IMR-90 (cell line): ENCODE measurements at regions not wholly inside any gene's neighbourhood (a gene's known extent, or its start where the extent isn't known, plus 50 kb on each side); places are given as distances from the start of the nearest gene placed in this dataset.

ENCODE experiments used
- ATAC-seq: fragments of 200-7000 bp; cut with Tn5 transposase; 2 replicates; pipeline ENCODE4 v1.9.1; 2020; ENCODE audit warnings: low read depth, mild to moderate bottlenecking, moderate library complexity
- BruUV-seq: library from RNA; stranded (reverse); fragments of 400-500 nt; replicated peaks from 2 replicates; lab custom pipeline; 2021; lab: Mats Ljungman, UMichigan
- CTCF ChIA-PET: fragments of 300-600 bp; formaldehyde crosslinking; extraction: SDS; loops from one replicate; lab custom pipeline; 2021; ENCODE audit warnings: antibody characterized with exemption; lab: Yijun Ruan, JAX
- POLR2A ChIA-PET: fragments of 300-600 bp; sonication (Branson Sonifier 250); formaldehyde crosslinking; loops from one replicate; lab custom pipeline; 2022; ENCODE audit warnings: antibody characterized with exemption; ENCODE audit not compliant: unreplicated experiment; lab: Charles Lee
- DNase-seq: peaks from one replicate; pipeline ENCODE4 v3.0.0; 2013
- H2AFZ ChIP-seq: replicated peaks from 2 replicates; pipeline ENCODE3; 2013; ENCODE audit warnings: low read length, mild to moderate bottlenecking; ENCODE audit not compliant: poor library complexity
- H2AK5ac ChIP-seq: 2 replicates; pipeline ENCODE4 v1.6.1; 2013; ENCODE audit warnings: low read depth, low read length, inconsistent platforms
- H2AK9ac ChIP-seq: replicated peaks from 2 replicates; pipeline ENCODE3; 2013; ENCODE audit warnings: mild to moderate bottlenecking, low read depth, low read length, moderate library complexity; ENCODE audit not compliant: poor library complexity
- H2BK120ac ChIP-seq: 2 replicates; pipeline ENCODE4 v1.6.1; 2013; ENCODE audit warnings: low read depth, low read length, inconsistent platforms
- H2BK15ac ChIP-seq: 3 replicates; pipeline ENCODE4 v1.6.1; 2013; ENCODE audit warnings: low read depth, low read length, inconsistent platforms
- H2BK20ac ChIP-seq: 2 replicates; pipeline ENCODE4 v1.6.1; 2013; ENCODE audit warnings: low read depth, mild to moderate bottlenecking, inconsistent platforms, low read length, moderate library complexity
- H2BK5ac ChIP-seq: 2 replicates; pipeline ENCODE4 v1.6.1; 2013; ENCODE audit warnings: mild to moderate bottlenecking, low read depth, low read length, inconsistent platforms; ENCODE audit not compliant: poor library complexity, severe bottlenecking
- H3K14ac ChIP-seq: replicated peaks from 2 replicates; pipeline ENCODE4 v1.6.1; 2013; ENCODE audit warnings: low read depth, low read length, inconsistent platforms
- H3K18ac ChIP-seq: 2 replicates; pipeline ENCODE4 v1.6.1; 2013; ENCODE audit warnings: low read depth, low read length, control low read depth
- H3K23ac ChIP-seq: 2 replicates; pipeline ENCODE4 v1.6.1; 2013; ENCODE audit warnings: low read depth, low read length, inconsistent platforms
- H3K27ac ChIP-seq: 2 replicates; pipeline ENCODE4 v1.5.1; 2013; ENCODE audit warnings: mild to moderate bottlenecking, control low read depth, low read length; ENCODE audit not compliant: insufficient read depth
- H3K27me3 ChIP-seq: 2 replicates; pipeline ENCODE4 v1.6.1; 2013; ENCODE audit warnings: low read length; ENCODE audit not compliant: control insufficient read depth, insufficient read depth
- H3K36me3 ChIP-seq: 2 replicates; pipeline ENCODE4 v1.6.1; 2013; ENCODE audit warnings: low read length, mixed read lengths; ENCODE audit not compliant: control insufficient read depth, insufficient read depth
- H3K4ac ChIP-seq: 2 replicates; pipeline ENCODE4 v1.6.1; 2013; ENCODE audit warnings: low read depth, low read length, inconsistent platforms
- H3K4me1 ChIP-seq: 2 replicates; pipeline ENCODE4 v1.6.1; 2013; ENCODE audit warnings: low read length, mixed read lengths; ENCODE audit not compliant: control insufficient read depth, insufficient read depth
- H3K4me2 ChIP-seq: 2 replicates; pipeline ENCODE4 v1.6.1; 2013; ENCODE audit warnings: low read depth, mild to moderate bottlenecking, control low read depth, low read length, moderate library complexity
- H3K4me3 ChIP-seq: 2 replicates; pipeline ENCODE4 v1.5.1; 2013; ENCODE audit warnings: low read depth, mild to moderate bottlenecking, control low read depth, low read length, moderate library complexity; ENCODE audit not compliant: insufficient read depth
- H3K56ac ChIP-seq: 2 replicates; pipeline ENCODE4 v1.6.1; 2013; ENCODE audit warnings: low read length, inconsistent platforms; ENCODE audit not compliant: insufficient read depth; ENCODE audit errors: extremely low read depth
- H3K79me1 ChIP-seq, 2 experiments: 2 replicates each; pipeline ENCODE4 v1.6.1; 2013; ENCODE audit warnings: low read length in 2 of 2, inconsistent platforms in 1 of 2, low read depth in 1 of 2
- H3K9ac ChIP-seq: 2 replicates; pipeline ENCODE4 v1.6.1; 2013; ENCODE audit warnings: low read depth, low read length, control low read depth
- H3K9me1 ChIP-seq: 2 replicates; pipeline ENCODE4 v1.6.1; 2013; ENCODE audit warnings: low read length, inconsistent platforms; ENCODE audit not compliant: insufficient read depth
- H3K9me3 ChIP-seq: 2 replicates; pipeline ENCODE4 v1.6.1; 2013; ENCODE audit warnings: low read length; ENCODE audit not compliant: control insufficient read depth, insufficient read depth
- H4K20me1 ChIP-seq: 2 replicates; pipeline ENCODE4 v1.6.1; 2013; ENCODE audit warnings: low read length, inconsistent platforms; ENCODE audit not compliant: insufficient read depth
- H4K5ac ChIP-seq: 2 replicates; pipeline ENCODE4 v1.6.1; 2013; ENCODE audit warnings: mild to moderate bottlenecking, low read depth, low read length, control low read depth
- H4K8ac ChIP-seq, 2 experiments: 2 replicates each; pipeline ENCODE4 v1.6.1; 2013; ENCODE audit warnings: low read depth in 2 of 2, low read length in 2 of 2, control low read depth in 1 of 2, inconsistent platforms in 1 of 2
- H4K91ac ChIP-seq: 2 replicates; pipeline ENCODE4 v1.6.1; 2013; ENCODE audit warnings: low read depth, low read length, inconsistent platforms; ENCODE audit not compliant: insufficient read depth
- MAFK ChIP-seq: IDR thresholded peaks from 2 replicates; pipeline ENCODE4 v1.6.1; 2012; ENCODE audit warnings: low read depth, low read length, improper control_type of control experiment
- SMC3 ChIP-seq: fragments of 150-350 bp; IDR thresholded peaks from 2 replicates; pipeline ENCODE4 v1.6.1; 2016; ENCODE audit warnings: low read depth, mild to moderate bottlenecking, antibody characterized with exemption, low read length, moderate library complexity
- WGBS, 2 experiments: methylation state at CpG; one replicate each; pipeline versions ENCODE4 v1.1.5 to v1.1.7; 2013; ENCODE audit warnings: missing lambda C conversion rate in 2 of 2; ENCODE audit not compliant: insufficient read length in 1 of 2; ENCODE audit errors: extremely low coverage in 2 of 2; 5-methylcytosine and 5-hydroxymethylcytosine counted together
- dilution Hi-C: fragments of 300-500 bp; cut with HindIII; formaldehyde crosslinking; loops from one replicate; pipeline ENCODE4 v1.14.3; 2018; ENCODE audit warnings: low sequenced_read_pairs; ENCODE audit not compliant: unreplicated experiment
- in situ Hi-C: fragments of 300-500 bp; cut with MboI; formaldehyde crosslinking; loops from 3 replicates; pipeline ENCODE4 v1.14.3; 2019; ENCODE audit warnings: low sequenced_read_pairs, inconsistent platforms, mixed read lengths
- intact Hi-C: fragments of 100-400 bp; cut with micrococcal nuclease; formaldehyde crosslinking; loops from 2 replicates; pipeline ENCODE4 v1.10.0; 2022

GRCh38 chr13:59247171-59247570 is 916.6 kb downstream of the DIAPH3 start:
- H3K23ac ChIP-seq, result no peak overlapping the region
- H2BK15ac ChIP-seq, result no peak overlapping the region
- no peak overlapping the region for H4K91ac ChIP-seq
- ChIA-PET POLR2A (no interaction called here), CTCF (no interaction called here)
- H3K9me3 ChIP-seq, result no peaks in the 10 kb centered on the region
- no peak overlapping the region for H4K5ac ChIP-seq
- no peaks in the 10 kb centered on the region for H3K79me1 ChIP-seq
- H3K18ac ChIP-seq, result no peak overlapping the region
- H2BK20ac ChIP-seq, result no peak overlapping the region
- dilution Hi-C loops, result no loop called here
- no peak for ATAC-seq
- no CpG with 5 or more reads among the region's 5 CpGs for WGBS, 2 experiments
- no peak overlapping the region for H2AFZ ChIP-seq
- BruUV-seq, result no TSS peak
- no peaks in the 10 kb centered on the region for H4K20me1 ChIP-seq
- H2BK120ac ChIP-seq, result no peak overlapping the region
- intact Hi-C loops, result no loop called here
- H2AK9ac ChIP-seq, result no peak overlapping the region
- H3K56ac ChIP-seq, result no peak overlapping the region
- DNase-seq, result no peak
- no peak overlapping the region for H2AK5ac ChIP-seq
- no peaks in the 10 kb centered on the region for H3K36me3 ChIP-seq
- in situ Hi-C loops, result no loop called here
- TF ChIP-seq SMC3 (no peak), MAFK (no peak)
- no peaks in the 10 kb centered on the region for H3K9me1 ChIP-seq
- no peak overlapping the region for H3K9ac ChIP-seq
- no peaks in the 10 kb centered on the region for H3K4me1 ChIP-seq
- no peak overlapping the region for H3K4ac ChIP-seq
- H4K8ac ChIP-seq, result no peak overlapping the region
- H3K27me3 ChIP-seq, result no peaks in the 10 kb centered on the region
- no peak overlapping the region for H2BK5ac ChIP-seq
- no peak overlapping the region for H3K27ac ChIP-seq
- H3K4me3 ChIP-seq, result no peak overlapping the region
- H3K14ac ChIP-seq, result no peak overlapping the region
- no peak overlapping the region for H3K4me2 ChIP-seq
